ENCODE measurements at regions not wholly inside any gene's neighbourhood (a gene's known extent, or its start where the extent isn't known, plus 50 kb on each side); places are given as distances from the start of the nearest gene placed in this dataset.

DNA sequence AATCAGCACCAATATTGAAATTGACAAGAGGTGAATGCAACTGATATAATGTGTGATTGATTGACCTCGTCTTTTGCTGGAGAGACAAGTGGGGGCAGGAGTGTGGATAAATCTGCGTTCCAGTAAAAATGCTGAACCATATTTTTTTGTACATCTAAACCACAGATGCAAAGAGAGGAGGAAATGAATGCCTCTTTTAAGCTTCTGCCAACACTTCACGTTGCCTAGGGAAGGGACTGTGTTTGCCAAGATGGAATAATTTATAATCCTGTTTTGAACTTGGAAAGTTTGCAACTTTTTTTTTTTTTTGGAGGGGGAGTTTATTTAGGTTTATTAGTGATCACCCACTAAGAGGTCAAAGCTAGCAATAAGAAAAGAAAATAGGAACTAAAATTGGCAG lies 288.2 kb upstream of the EEF2KMT start:
- TF ChIP-seq, protein P1, sequence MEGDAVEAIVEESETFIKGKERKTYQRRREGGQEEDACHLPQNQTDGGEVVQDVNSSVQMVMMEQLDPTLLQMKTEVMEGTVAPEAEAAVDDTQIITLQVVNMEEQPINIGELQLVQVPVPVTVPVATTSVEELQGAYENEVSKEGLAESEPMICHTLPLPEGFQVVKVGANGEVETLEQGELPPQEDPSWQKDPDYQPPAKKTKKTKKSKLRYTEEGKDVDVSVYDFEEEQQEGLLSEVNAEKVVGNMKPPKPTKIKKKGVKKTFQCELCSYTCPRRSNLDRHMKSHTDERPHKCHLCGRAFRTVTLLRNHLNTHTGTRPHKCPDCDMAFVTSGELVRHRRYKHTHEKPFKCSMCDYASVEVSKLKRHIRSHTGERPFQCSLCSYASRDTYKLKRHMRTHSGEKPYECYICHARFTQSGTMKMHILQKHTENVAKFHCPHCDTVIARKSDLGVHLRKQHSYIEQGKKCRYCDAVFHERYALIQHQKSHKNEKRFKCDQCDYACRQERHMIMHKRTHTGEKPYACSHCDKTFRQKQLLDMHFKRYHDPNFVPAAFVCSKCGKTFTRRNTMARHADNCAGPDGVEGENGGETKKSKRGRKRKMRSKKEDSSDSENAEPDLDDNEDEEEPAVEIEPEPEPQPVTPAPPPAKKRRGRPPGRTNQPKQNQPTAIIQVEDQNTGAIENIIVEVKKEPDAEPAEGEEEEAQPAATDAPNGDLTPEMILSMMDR (IDR thresholded peaks at IDR 0.05; ENCODE audit: partially characterized antibody, unreplicated experiment): no peak
- Mint-ChIP-seq H3K27me3 (ENCODE audit: unreplicated experiment) (peaks cover 3% of the 10 kb centered on the region), H3K4me3 (ENCODE audit: unreplicated experiment) (no peak overlapping the region), H3K36me3 (ENCODE audit: unreplicated experiment) (peaks cover 6% of the 10 kb centered on the region), H3K4me1 (ENCODE audit: low read depth, unreplicated experiment) (no peaks in the 10 kb centered on the region), H3K9me3 (ENCODE audit: unreplicated experiment) (peaks cover 3% of the 10 kb centered on the region), H3K27ac (ENCODE audit: unreplicated experiment) (no peak overlapping the region)
- no peak for DNase-seq

DNA sequence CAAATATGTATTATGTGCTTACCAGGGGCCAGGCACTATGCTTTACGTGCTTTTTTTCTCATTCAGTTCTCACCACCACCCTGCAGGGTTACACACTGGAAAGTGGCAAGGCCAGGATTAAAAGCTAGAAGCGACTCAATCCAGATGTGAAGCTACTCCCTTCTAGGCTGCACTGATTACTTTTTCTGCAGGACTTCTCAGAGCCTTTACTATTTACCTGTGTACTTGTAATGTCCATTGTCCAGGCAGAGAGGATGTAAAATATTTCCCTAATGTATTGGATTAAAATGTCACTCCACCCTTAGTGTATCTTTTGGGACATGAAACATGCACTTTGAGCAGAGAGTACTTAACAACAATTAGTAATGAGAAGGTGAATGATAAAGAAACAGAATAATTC lies 287.5 kb upstream of the EEF2KMT start:
- Mint-ChIP-seq H3K4me1 (ENCODE audit: low read depth, unreplicated experiment) (no peaks in the 10 kb centered on the region), H3K27me3 (ENCODE audit: unreplicated experiment) (peaks cover 3% of the 10 kb centered on the region), H3K4me3 (ENCODE audit: unreplicated experiment) (no peak overlapping the region), H3K9me3 (ENCODE audit: unreplicated experiment) (peaks cover 3% of the 10 kb centered on the region), H3K27ac (ENCODE audit: unreplicated experiment) (no peak overlapping the region), H3K36me3 (ENCODE audit: unreplicated experiment) (peaks cover 6% of the 10 kb centered on the region)
- TF ChIP-seq, protein P1 (IDR thresholded peaks at IDR 0.05; ENCODE audit: partially characterized antibody, unreplicated experiment): no peak
- no peak for DNase-seq

- Mint-ChIP-seq H3K27me3 (ENCODE audit: unreplicated experiment) (peaks cover 3% of the 10 kb centered on the region), H3K4me1 (ENCODE audit: low read depth, unreplicated experiment) (no peaks in the 10 kb centered on the region), H3K4me3 (ENCODE audit: unreplicated experiment) (no peak overlapping the region), H3K27ac (ENCODE audit: unreplicated experiment) (no peak overlapping the region), H3K36me3 (ENCODE audit: unreplicated experiment) (peaks cover 6% of the 10 kb centered on the region), H3K9me3 (ENCODE audit: unreplicated experiment) (peaks cover 3% of the 10 kb centered on the region)
- TF ChIP-seq, protein P1 (IDR thresholded peaks at IDR 0.05; ENCODE audit: partially characterized antibody, unreplicated experiment): no peak
- DNase-seq: no peak
Measured at GRCh38 chr16:5383737-5384136, 286.1 kb upstream of the EEF2KMT start.

DNA sequence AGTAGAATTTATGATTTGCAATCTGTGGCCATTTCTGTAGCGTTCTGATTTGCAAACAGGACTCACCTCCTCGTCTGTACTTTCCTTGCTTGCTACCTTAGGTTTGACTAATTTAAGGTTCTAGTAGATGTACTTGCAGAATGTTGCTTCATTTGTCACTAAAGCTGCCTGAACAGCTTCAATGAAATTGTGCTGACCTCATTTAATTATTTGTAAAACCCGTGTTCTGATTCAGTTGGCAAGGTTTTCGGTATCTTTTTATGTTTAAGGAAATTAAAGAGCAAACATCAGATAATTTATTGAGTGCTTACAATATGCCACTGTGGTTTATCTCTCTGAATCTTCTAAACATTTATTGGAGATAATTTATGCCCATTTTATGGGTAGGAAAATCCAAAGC lies 284.9 kb upstream of the EEF2KMT start:
- H3K4me3 Mint-ChIP-seq (ENCODE audit: unreplicated experiment): no peak overlapping the region
- H3K27ac Mint-ChIP-seq (ENCODE audit: unreplicated experiment): no peak overlapping the region
- H3K27me3 Mint-ChIP-seq (ENCODE audit: unreplicated experiment): no peaks in the 10 kb centered on the region
- no peaks in the 10 kb centered on the region for H3K4me1 Mint-ChIP-seq (ENCODE audit: low read depth, unreplicated experiment)
- no peak for DNase-seq
- no peaks in the 10 kb centered on the region for H3K9me3 Mint-ChIP-seq (ENCODE audit: unreplicated experiment)
- H3K36me3 Mint-ChIP-seq (ENCODE audit: unreplicated experiment): peaks cover under 1% of the 10 kb centered on the region
- TF ChIP-seq, protein P1 (IDR thresholded peaks at IDR 0.05; ENCODE audit: partially characterized antibody, unreplicated experiment): no peak

DNA sequence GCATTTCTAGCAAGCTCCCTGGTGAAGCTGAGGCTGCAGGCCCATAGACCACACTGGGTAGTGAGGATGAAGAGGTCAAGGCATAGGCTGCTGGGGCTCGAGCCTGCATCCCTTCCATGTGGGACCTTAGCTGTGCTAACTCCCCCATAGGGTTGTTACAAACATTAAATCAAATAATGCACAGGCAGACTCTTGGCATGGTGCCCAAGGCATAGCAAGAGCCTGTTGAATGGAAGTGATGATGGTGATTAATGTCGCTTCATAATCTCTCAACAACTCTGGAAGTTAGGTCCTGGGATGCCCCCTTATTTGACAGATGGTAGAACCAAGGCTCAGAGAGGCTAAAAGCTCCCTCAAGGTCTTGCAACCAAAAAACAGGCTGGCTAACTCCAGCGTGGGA lies 283.9 kb upstream of the EEF2KMT start:
- Mint-ChIP-seq H3K4me1 (ENCODE audit: low read depth, unreplicated experiment) (no peaks in the 10 kb centered on the region), H3K4me3 (ENCODE audit: unreplicated experiment) (no peak overlapping the region)

More for the DNA sequence above, 283.9 kb upstream of the EEF2KMT start:
- no peaks in the 10 kb centered on the region for H3K36me3 Mint-ChIP-seq (ENCODE audit: unreplicated experiment)
- no peak for DNase-seq
- no peak overlapping the region for H3K27ac Mint-ChIP-seq (ENCODE audit: unreplicated experiment)
- TF ChIP-seq, protein P1 (IDR thresholded peaks at IDR 0.05; ENCODE audit: partially characterized antibody, unreplicated experiment): no peak
- H3K9me3 Mint-ChIP-seq (ENCODE audit: unreplicated experiment): no peaks in the 10 kb centered on the region
- H3K27me3 Mint-ChIP-seq (ENCODE audit: unreplicated experiment): no peaks in the 10 kb centered on the region

Data from glutamatergic neuron (in vitro differentiated cells).